ENCODE measurements at regions not wholly inside any gene's neighbourhood (a gene's known extent, or its start where the extent isn't known, plus 50 kb on each side); places are given as distances from the start of the nearest gene placed in this dataset.

DNA sequence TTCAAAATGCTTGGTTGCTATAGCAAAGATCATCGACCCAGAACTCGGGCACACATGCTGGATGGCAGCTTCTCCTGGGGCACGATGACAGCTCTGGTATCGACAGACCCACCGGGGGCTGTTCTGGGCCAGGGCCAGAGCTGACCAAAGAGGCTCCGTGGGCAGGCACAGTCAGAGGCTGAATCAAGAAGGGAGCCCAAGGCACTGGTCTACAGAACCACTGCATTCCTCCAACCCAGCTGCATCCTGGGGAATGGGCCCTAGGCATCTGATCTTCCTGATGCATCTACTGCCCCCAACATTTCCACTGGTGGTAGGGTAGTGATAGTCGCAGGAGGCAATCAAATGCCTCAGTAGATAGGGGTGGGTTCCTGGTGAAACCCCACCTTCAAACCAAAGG lies 470.3 kb downstream of the TBC1D22A start:
- Histone ChIP-seq H3K79me2 (ENCODE audit: insufficient read depth, low read length) (no peaks in the 10 kb centered on the region), H3K27me3 (ENCODE audit: low read length) (peaks cover 3% of the 10 kb centered on the region; the same call in 1 of the 2 replicates), H3K9me2 (replicated peaks; ENCODE audit: insufficient read depth, low read length) (peaks cover 5% of the 10 kb centered on the region; the same call in 1 of the 2 replicates), H3K36me3 (ENCODE audit: low read length) (no peaks in the 10 kb centered on the region), H2AFZ (ENCODE audit: low read depth, low read length, severe bottlenecking) (no peak overlapping the region), H3K27ac (ENCODE audit: low read depth, low read length) (no peak overlapping the region), H3K4me2 (ENCODE audit: low read depth, low read length, poor library complexity, severe bottlenecking) (no peak overlapping the region), H3K4me3 (ENCODE audit: insufficient read depth, low read length, poor library complexity, severe bottlenecking) (no peak overlapping the region), H3K9ac (ENCODE audit: low read length) (no peak overlapping the region), H4K20me1 (ENCODE audit: low read depth, low read length) (no peaks in the 10 kb centered on the region), H3K9me3 (ENCODE audit: insufficient read depth, low read length) (peaks cover 25% of the 10 kb centered on the region; the same call in 1 of the 2 replicates), H3F3A (ENCODE audit: insufficient read depth) (no peaks in the 10 kb centered on the region)
- TF ChIP-seq, protein P1, sequence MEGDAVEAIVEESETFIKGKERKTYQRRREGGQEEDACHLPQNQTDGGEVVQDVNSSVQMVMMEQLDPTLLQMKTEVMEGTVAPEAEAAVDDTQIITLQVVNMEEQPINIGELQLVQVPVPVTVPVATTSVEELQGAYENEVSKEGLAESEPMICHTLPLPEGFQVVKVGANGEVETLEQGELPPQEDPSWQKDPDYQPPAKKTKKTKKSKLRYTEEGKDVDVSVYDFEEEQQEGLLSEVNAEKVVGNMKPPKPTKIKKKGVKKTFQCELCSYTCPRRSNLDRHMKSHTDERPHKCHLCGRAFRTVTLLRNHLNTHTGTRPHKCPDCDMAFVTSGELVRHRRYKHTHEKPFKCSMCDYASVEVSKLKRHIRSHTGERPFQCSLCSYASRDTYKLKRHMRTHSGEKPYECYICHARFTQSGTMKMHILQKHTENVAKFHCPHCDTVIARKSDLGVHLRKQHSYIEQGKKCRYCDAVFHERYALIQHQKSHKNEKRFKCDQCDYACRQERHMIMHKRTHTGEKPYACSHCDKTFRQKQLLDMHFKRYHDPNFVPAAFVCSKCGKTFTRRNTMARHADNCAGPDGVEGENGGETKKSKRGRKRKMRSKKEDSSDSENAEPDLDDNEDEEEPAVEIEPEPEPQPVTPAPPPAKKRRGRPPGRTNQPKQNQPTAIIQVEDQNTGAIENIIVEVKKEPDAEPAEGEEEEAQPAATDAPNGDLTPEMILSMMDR (IDR thresholded peaks at IDR 0.05; ENCODE audit: insufficient read depth, low read length, poor library complexity, severe bottlenecking), result no peak
- no peak for TF ChIP-seq EZH2phosphoT487 (conservative IDR thresholded peaks at IDR 0.05; ENCODE audit: low read length)

DNA sequence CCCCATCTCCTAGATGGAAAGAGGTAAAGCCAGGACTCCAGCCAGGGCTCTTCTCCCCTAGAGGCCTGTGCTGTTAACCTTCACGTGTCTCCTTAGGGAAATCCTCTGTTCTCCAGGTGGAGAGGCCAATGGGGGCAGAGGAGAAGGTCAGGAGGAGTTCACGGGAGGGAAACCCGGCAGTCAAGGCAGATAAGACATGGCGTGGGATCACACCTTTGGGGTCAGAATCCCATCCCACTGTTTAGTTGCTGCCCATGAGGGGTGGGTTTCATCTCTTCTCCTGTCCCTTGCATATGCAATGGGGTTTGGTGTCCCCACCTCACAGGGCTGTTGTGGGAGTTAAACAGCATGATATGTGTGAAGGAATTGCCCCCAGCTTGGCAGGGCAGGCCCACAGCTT lies 469.7 kb downstream of the TBC1D22A start:
- H2AFZ ChIP-seq (ENCODE audit: low read depth, low read length, severe bottlenecking), result no peak overlapping the region
- H3K9me2 ChIP-seq (replicated peaks; ENCODE audit: insufficient read depth, low read length), result peaks cover 5% of the 10 kb centered on the region; the same call in 1 of the 2 replicates
- TF ChIP-seq EZH2phosphoT487 (conservative IDR thresholded peaks at IDR 0.05; ENCODE audit: low read length), result no peak
- TF ChIP-seq, protein P1 (IDR thresholded peaks at IDR 0.05; ENCODE audit: insufficient read depth, low read length, poor library complexity, severe bottlenecking), result no peak
- peaks cover 25% of the 10 kb centered on the region; the same call in 1 of the 2 replicates for H3K9me3 ChIP-seq (ENCODE audit: insufficient read depth, low read length)
- H3K27ac ChIP-seq (ENCODE audit: low read depth, low read length), result no peak overlapping the region
- no peak overlapping the region for H3K4me2 ChIP-seq (ENCODE audit: low read depth, low read length, poor library complexity, severe bottlenecking)
- no peaks in the 10 kb centered on the region for H3K36me3 ChIP-seq (ENCODE audit: low read length)
- H3K9ac ChIP-seq (ENCODE audit: low read length), result no peak overlapping the region
- no peaks in the 10 kb centered on the region for H4K20me1 ChIP-seq (ENCODE audit: low read depth, low read length)
- no peaks in the 10 kb centered on the region for H3K79me2 ChIP-seq (ENCODE audit: insufficient read depth, low read length)
- no peaks in the 10 kb centered on the region for H3F3A ChIP-seq (ENCODE audit: insufficient read depth)
- peaks cover 3% of the 10 kb centered on the region; the same call in 1 of the 2 replicates for H3K27me3 ChIP-seq (ENCODE audit: low read length)
- no peak overlapping the region for H3K4me3 ChIP-seq (ENCODE audit: insufficient read depth, low read length, poor library complexity, severe bottlenecking)

DNA sequence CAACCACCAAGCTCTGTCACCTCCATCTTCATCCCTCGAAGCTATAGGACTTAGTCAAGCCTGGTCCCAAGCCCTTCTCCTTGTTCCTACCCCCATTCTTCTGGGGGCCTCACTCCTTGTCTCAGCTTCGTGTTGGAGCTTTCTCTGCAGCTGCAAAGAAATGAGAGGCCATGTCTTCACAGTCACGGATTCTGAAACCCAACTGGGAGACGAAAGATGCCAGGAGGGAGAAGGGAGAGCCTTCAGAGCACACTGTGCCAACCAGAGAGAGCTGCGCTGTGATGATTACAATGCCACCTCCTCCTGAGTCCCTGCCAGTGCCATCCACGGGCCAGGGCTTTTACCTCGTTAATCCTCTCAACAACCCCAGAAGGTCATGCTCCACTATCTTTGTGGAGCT lies 469.3 kb downstream of the TBC1D22A start:
- H3K27me3 ChIP-seq (ENCODE audit: low read length), result peaks cover 3% of the 10 kb centered on the region; the same call in 1 of the 2 replicates
- H3K27ac ChIP-seq (ENCODE audit: low read depth, low read length), result no peak overlapping the region
- H3K36me3 ChIP-seq (ENCODE audit: low read length), result no peaks in the 10 kb centered on the region
- TF ChIP-seq, protein P1 (IDR thresholded peaks at IDR 0.05; ENCODE audit: insufficient read depth, low read length, poor library complexity, severe bottlenecking), result no peak
- TF ChIP-seq EZH2phosphoT487 (conservative IDR thresholded peaks at IDR 0.05; ENCODE audit: low read length), result no peak
- no peak overlapping the region for H3K4me3 ChIP-seq (ENCODE audit: insufficient read depth, low read length, poor library complexity, severe bottlenecking)
- no peaks in the 10 kb centered on the region for H3K79me2 ChIP-seq (ENCODE audit: insufficient read depth, low read length)
- no peaks in the 10 kb centered on the region for H4K20me1 ChIP-seq (ENCODE audit: low read depth, low read length)
- H3K9me3 ChIP-seq (ENCODE audit: insufficient read depth, low read length), result peaks cover 25% of the 10 kb centered on the region; the same call in 1 of the 2 replicates
- no peak overlapping the region for H3K4me2 ChIP-seq (ENCODE audit: low read depth, low read length, poor library complexity, severe bottlenecking)
- no peaks in the 10 kb centered on the region for H3F3A ChIP-seq (ENCODE audit: insufficient read depth)
- no peak overlapping the region for H3K9ac ChIP-seq (ENCODE audit: low read length)
- no peak overlapping the region for H2AFZ ChIP-seq (ENCODE audit: low read depth, low read length, severe bottlenecking)
- peaks cover 5% of the 10 kb centered on the region; the same call in 1 of the 2 replicates for H3K9me2 ChIP-seq (replicated peaks; ENCODE audit: insufficient read depth, low read length)
